GM19452 (cell line): ENCODE measurements at regions not wholly inside any gene's neighbourhood (a gene's known extent, or its start where the extent isn't known, plus 50 kb on each side); places are given as distances from the start of the nearest gene placed in this dataset.
"Not testable (repeated sequence)": the region's sequence is repeated elsewhere in the genome, so short reads cannot be mapped to it uniquely, and the experiment has no call there.

ENCODE experiments used
- ATAC-seq: cut with Tn5 transposase; IDR thresholded peaks from one replicate; pipeline ENCODE4 v1.9.1; 2021; ENCODE audit not compliant: unreplicated experiment

GRCh38 chr1:187788718-187789117 lies 960.0 kb downstream of the PLA2G4A start:
- ATAC-seq, result no peak

- no peak for ATAC-seq
Observed at GRCh38 chr1:187790724-187791123, 962.0 kb downstream of the PLA2G4A start.

GRCh38 chr1:187794561-187794960 lies 965.8 kb downstream of the PLA2G4A start:
- no peak for ATAC-seq

GRCh38 chr1:187809549-187809948 lies 980.8 kb downstream of the PLA2G4A start:
- no peak for ATAC-seq

GRCh38 chr1:187816646-187817045 lies 987.9 kb downstream of the PLA2G4A start:
- ATAC-seq, result no peak

- ATAC-seq, result no peak
Observed at GRCh38 chr1:187817782-187818181, 989.0 kb downstream of the PLA2G4A start.

GRCh38 chr1:187819086-187819485 lies 990.3 kb downstream of the PLA2G4A start:
- no peak for ATAC-seq

GRCh38 chr1:187836557-187836956 lies 1007.8 kb downstream of the PLA2G4A start:
- no peak for ATAC-seq

- no peak for ATAC-seq
Observed at GRCh38 chr1:187837787-187838186, 1009.0 kb downstream of the PLA2G4A start.

GRCh38 chr1:187838335-187839293 lies 1009.9 kb downstream of the PLA2G4A start:
- ATAC-seq, result no peak

GRCh38 chr1:187839873-187840272 lies 1011.1 kb downstream of the PLA2G4A start:
- no peak for ATAC-seq

- no peak for ATAC-seq
Observed at GRCh38 chr1:187840557-187840956, 1011.8 kb downstream of the PLA2G4A start.

GRCh38 chr1:187842406-187843165 lies 1013.8 kb downstream of the PLA2G4A start:
- no peak for ATAC-seq

GRCh38 chr1:187844313-187844712 lies 1015.6 kb downstream of the PLA2G4A start:
- no peak for ATAC-seq

GRCh38 chr1:187847531-187847930 lies 1018.8 kb downstream of the PLA2G4A start:
- ATAC-seq, result no peak

- ATAC-seq, result no peak
Observed at GRCh38 chr1:187848321-187848720, 1019.6 kb downstream of the PLA2G4A start.

- ATAC-seq, result not testable (repeated sequence)
Observed at GRCh38 chr1:187850146-187850545, 1021.4 kb downstream of the PLA2G4A start.

- ATAC-seq, result no peak
Observed at GRCh38 chr1:187853505-187853904, 1024.8 kb downstream of the PLA2G4A start.

GRCh38 chr1:187854457-187854856 lies 1025.7 kb downstream of the PLA2G4A start:
- ATAC-seq, result no peak

- no peak for ATAC-seq
Observed at GRCh38 chr1:187862506-187862905, 1033.8 kb downstream of the PLA2G4A start.

- ATAC-seq, result no peak
Observed at GRCh38 chr1:187870552-187870951, 1041.8 kb downstream of the PLA2G4A start.
